GM15510 (cell line): ENCODE measurements at regions not wholly inside any gene's neighbourhood (a gene's known extent, or its start where the extent isn't known, plus 50 kb on each side); places are given as distances from the start of the nearest gene placed in this dataset.

Source experiments
- POLR2A ChIP-seq: IDR thresholded peaks from 3 replicates; pipeline ENCODE4 v1.6.1; 2011; ENCODE audit warnings: borderline replicate concordance; ENCODE audit not compliant: insufficient read length; ENCODE audit errors: extremely low read depth

DNA sequence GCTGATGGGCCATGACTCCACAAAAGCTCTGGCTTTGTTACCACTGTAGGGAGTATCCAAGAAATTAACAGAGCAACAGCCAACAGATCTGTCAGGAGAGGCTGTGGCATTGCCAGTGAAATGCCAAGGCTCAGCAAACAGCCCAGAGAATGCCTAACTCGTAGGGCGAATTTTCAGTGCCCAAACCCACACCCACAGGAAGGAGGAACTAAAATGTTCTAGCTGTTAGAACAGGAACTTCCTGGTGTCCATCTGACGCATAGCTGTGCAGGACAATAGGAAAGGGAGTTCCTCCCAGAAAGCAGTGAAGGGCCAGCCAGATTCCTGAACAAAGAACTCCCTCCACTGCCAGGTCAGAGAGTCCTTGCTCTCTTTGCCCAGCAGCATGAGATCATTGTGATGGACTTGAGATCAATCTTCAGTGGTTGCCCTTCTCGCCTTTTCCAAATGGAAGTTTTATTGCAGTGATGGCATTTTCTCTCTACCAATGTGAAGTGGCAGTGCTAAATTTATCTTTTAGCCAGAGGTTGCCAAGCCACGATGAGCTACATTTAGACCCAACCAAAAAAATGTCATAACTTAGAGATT is 224.2 kb upstream of the STARD13 start:
- TF ChIP-seq POLR2A: no peak

DNA sequence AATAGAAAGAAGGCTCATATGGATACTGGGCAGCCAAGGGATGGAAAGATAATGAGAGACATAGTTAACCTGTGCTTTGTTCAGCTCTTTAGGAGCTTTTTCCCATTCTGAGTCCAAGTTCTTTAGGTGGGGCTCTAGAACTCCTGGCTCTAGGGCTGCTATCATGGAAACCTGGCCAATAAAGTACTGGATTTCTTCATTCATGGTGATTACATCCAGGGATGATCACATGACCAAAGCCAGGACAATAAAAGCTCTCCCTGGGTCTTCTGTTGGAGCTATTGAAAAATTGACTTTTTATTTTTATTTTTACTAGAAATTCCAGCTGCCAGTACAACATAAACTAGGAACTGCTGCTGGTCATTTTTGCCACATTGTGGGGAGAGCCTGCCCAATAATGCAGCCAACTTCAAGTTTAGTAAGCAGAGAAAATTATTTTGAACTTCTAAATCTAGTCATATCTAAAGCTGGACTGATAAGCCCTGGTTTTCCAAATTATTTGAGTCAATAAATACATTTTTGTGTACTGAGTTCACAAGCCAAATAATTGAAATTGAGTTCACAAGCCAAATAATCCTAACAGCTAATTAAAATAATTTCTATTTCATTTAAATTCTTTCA is 224.9 kb upstream of the STARD13 start:
- TF ChIP-seq POLR2A: no peak

DNA sequence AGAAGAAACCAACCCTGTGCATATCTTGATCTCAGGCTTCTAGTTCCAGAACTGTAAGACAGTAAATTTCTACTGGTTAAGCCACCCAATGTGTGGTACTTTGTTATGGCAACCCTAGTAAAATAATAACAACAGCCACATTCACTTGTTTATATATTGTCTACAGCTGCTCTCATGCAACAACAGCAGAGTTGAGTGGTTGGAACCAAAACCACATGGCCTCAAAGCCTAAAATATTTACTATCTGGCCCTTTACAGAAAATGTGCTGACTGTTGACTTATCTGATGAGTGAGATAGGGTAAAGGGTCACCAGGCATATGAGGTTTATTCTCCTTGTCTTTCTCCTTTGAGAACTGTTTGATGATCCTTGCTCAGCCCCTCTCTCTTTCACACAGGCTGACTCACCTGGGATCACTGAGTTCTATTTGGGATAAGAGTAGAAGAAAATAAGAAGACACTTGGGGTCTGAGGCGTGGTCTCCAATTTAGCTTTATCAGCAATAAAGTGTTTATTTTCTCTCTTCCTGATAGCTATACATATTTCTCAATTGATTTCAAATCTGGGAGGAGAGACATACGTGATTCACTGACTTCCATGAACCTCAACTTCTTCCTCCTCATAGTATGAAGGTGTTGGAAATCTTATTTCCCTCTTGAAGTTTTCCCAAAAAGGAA is 227.5 kb upstream of the STARD13 start:
- no peak for TF ChIP-seq POLR2A

DNA sequence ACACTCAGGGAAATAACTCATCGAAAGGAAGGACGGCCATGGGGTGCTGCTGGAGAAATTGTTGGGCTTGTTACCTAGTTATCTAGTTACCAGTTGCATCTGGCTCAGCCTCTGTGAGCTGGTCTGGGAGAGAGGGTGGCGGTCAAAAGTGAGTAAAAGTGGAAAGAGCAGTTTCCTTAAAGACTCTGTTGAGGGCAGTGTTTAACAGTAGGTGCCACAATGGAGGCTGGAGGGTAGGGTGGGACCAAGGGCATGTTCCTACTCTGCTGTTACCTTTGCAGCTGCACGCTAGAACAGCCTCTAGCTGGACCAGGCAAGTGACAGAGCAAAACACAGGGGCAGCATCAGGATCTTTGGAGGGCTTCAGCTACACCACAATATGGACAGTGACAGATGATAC is 228.8 kb upstream of the STARD13 start:
- TF ChIP-seq POLR2A: no peak

DNA sequence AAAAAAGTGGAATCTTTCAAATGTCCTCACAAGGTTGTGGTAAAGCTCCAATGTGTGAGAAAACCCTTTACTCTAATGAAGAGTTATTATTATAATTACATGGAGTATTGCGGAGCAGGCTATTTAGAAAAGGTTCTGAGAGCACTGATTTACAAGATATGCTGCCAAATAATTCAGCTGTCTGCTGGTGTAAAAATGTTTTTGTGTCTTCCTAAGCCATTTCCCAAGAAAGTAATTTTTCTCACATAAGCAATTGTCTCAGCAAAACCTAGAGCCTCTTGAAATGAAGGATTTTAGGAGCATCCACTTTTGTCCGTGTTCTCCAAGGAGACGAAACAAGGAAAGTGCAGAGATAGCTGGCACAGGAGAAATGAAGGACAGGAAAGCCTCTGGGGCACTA is 229.6 kb upstream of the STARD13 start:
- TF ChIP-seq POLR2A: no peak

DNA sequence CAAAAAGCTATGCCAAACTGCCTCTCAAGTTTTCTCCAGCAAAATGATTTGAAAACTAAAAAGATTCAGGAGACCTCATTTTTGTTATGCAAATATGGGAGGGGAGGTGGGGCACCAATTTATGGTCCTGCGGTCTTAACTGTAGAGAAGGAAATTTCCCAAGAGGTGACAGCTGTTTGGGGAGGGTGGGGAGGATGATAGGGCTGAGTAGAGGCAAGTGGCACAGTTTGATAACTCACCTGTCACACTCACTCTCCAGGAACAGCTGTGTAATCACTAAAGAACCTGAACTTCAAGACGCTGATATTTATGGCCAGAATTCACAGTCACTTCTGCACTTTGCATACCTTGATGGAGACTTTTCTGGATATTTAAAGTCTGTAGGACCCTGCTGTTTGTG is 232.9 kb upstream of the STARD13 start:
- TF ChIP-seq POLR2A: no peak

DNA sequence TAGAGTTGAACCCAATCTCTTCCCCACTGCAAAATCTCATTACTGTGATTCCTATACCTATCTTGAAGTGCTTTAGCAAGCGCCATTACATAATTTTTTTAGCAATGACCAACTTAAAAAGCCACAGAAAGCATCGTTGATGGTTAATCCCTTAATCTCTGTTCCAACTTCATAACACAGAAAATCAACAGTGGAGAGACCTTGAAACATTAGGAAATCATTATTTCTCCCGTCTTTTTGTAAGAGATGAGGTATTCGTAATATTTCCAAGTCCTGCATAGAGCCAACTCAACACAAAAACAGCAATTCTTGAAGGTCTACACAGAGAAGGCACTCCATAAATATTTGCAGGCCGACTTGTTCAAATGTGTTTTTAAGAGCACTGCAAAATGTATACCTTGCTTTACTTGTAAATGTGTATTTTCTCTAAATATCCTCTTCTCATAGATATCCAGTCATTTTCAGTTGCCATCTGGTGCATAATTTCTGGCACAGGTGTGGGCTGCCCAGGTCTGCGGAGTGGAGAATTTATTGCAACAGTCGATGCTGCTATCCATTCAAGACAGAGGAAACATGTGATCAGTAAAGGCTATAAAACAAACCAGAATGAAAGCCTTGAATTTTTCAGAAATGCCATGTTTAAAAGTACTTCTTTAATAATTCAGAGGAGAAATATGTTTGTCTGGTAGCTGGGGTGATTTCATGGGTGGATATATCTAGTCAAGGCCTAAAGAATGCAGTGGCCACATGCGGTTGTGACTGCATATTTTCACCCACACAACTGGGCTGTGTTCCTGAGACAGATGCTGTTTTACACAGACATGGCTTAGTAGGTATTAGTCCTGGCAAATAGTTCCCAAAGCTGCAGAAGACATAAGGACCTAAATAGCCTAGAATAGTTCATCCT is 234.3 kb upstream of the STARD13 start:
- TF ChIP-seq POLR2A: no peak

DNA sequence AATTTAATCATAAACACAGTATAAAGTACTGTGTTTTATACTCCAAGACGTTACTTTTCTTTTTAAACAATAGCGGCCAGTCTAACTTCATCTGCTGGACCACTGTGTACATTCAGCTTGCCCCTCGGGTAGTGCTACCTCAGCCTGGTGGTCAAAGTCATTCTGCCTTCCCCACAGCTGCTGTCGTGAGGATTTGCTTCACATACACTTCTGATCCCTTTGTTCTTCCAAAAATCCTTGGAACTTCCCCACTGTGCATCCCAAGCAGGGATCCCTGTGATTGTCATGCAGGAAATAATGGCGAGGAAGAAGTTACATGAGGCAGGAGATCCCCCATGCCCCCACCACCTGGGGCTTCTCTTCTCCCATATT is 234.9 kb upstream of the STARD13 start:
- TF ChIP-seq POLR2A: no peak

DNA sequence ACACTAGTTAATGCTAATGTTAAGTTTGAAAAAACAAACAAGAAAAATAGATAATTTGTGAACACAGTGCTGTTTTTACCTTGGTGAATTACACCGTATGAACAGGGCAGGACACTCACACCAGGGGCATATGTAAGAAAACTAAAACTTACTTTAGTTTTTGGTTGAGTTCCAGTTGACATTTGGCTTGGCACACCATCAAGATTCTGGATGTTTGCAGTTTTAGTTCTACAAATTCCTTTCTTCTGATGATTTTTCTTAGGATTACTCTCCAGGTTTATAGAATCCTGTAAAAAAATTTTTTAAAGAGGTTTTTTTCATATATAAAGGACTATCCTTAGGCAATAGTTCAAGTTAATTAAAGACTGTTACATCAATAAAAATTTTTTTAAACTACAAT is 238.5 kb upstream of the STARD13 start:
- no peak for TF ChIP-seq POLR2A

DNA sequence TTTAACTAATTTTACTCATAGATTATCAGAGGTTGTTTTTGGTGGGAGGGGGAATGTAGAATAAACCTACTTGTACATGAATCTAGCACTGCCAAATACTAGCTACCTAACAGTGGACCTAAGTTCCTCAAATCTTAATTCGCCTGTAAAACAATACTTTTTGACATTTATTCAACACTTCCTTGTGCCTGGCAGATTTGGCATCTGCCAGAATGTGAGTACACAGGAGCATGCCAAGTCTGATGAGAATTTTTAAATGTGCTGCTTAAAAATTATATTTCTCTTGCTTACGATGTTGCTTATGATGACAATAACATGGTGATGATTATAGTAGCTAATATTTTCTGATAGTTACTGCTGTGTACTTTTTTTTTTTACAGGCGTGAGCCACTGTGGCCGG is 240.2 kb upstream of the STARD13 start:
- TF ChIP-seq POLR2A: no peak

DNA sequence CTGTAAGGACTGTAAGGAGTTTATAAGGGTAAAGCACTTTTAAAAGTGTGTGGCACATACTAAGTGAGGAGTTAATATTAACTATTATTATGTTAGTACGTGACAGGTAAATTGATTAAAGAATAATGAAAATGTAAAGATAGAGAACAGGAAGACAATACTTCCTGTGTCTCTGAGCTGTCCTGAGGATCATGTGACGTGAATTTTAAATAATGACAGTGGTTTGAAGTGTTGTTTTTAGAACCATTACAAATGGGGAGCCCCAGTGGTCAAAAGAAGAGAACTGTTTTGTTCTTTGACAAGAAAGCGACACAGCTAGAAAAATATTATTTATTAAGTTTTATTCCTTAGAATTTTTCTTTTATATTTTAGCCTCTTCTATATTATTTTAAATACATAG is 241.2 kb upstream of the STARD13 start:
- TF ChIP-seq POLR2A: no peak

DNA sequence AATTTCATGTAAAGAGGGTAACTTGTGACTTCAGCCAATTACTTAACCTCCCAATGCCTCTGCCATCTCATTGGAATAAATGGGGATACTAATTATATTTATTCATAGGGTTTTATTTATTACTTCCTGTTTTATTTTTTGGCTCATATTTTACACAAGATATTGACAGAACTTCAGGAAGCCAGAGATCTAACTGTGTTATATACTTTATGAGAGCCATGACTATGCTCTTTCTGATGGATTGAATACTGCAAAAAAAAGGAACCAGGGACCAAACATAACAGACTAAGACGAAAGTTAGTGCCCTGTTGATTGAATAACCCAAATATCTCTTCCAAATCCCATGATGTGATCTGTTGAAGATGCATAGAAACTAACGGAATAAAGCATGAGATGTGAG is 243.3 kb upstream of the STARD13 start:
- no peak for TF ChIP-seq POLR2A

DNA sequence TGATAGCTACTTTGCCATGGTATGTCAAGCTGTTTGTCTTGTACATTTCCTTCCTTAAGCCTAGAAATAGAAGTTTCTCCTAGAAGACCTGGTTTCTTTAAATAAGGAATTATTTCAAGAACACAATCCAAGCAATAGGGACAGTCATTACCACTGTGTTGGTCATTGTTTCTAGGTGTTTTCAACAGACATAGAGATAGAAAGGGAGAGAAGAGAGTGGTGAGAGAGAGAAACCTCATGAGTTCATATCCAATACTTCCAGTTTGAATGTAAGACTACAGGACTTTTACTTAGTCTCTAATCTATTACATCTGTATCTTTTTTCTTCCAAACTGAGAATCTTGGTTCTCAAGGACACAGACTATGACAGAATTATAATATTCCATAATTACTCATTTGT is 245.9 kb upstream of the STARD13 start:
- no peak for TF ChIP-seq POLR2A

DNA sequence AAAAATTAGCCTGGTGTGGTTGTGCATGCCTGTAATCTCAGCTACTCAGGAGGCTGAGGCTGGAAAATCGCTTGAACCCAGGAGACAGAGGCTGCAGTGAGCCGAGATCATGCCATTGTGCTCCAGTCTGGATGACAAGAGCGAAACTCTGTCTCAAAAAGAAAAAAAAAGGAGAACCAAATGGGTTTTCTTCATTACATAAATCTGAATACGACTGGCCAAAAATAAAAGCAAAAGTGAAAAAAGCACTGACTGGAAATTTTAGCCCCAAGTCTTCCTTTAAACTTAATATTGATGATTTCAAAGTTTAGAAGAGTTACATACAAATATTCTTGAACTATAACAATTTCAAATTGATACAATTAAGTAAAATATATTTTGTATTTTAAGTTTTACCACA is 249.5 kb upstream of the STARD13 start:
- TF ChIP-seq POLR2A: no peak

DNA sequence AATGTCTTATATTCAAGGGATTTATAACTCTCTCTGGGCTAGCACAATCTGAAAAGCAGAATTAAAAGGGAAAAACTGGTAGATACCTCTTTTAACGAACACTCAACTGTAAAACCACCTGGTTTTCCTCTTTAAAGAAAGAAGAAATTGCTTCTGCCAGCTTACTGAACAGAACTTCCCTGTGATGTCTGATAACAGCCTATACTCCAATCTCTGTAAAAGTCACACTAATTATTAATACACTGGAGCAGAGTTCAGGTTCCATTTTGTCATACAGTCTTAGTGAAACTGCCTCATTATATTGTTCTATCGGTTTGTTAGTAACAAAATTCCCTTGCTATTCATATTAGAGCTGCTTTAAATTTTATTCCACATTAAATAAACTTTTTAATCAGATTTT is 251.0 kb upstream of the STARD13 start:
- no peak for TF ChIP-seq POLR2A
